ENCODE measurements at regions not wholly inside any gene's neighbourhood (a gene's known extent, or its start where the extent isn't known, plus 50 kb on each side); places are given as distances from the start of the nearest gene placed in this dataset.

- no peaks in the 10 kb centered on the region for H3K9me3 ChIP-seq (ENCODE audit: insufficient read depth, low read depth)
- ChIA-PET POLR2A (ENCODE audit: unreplicated experiment) (no interaction called here), CTCF (interaction anchor here (0.6 kb wide), 1 partner anchor 83 kb away, joined by 4 read pairs; no protein-coding TSS in a partner anchor)
- H3K27ac ChIP-seq, result no peak overlapping the region
- no peaks in the 10 kb centered on the region for H4K20me1 ChIP-seq (ENCODE audit: insufficient read depth)
- TF ChIP-seq EZH2 (IDR thresholded peaks at IDR 0.05; ENCODE audit: low read depth), result no peak
- no peak for TF ChIP-seq CTCF (conservative IDR thresholded peaks at IDR 0.05)
- H3K36me3 ChIP-seq (ENCODE audit: low read depth), result no peaks in the 10 kb centered on the region
- H3K4me3 ChIP-seq, result no peak overlapping the region
- intact Hi-C loops (cut with micrococcal nuclease; ENCODE audit: unreplicated experiment), result no loop called here
- BruUV-seq (replicated peaks), result no TSS peak
- H3F3A ChIP-seq (ENCODE audit: insufficient read depth, low read depth), result no peaks in the 10 kb centered on the region
- H2AFZ ChIP-seq, result no peak overlapping the region
- peak in 1 of 2 experiments; percentile 3 for DNase-seq
- H3K4me1 ChIP-seq (replicated peaks; ENCODE audit: insufficient read depth), result no peaks in the 10 kb centered on the region
- H3K4me2 ChIP-seq, result no peak overlapping the region
- H3K79me2 ChIP-seq (ENCODE audit: low read depth), result no peaks in the 10 kb centered on the region
- H3K9me2 ChIP-seq (ENCODE audit: insufficient read depth), result no peaks in the 10 kb centered on the region
- peaks cover 48% of the 10 kb centered on the region for H3K27me3 ChIP-seq (ENCODE audit: insufficient read depth, low read depth)
These were observed 74.0 kb upstream of the POLG start for GRCh38 chr15:89408372-89409183.

GRCh38 chr15:89406940-89407607 lies 72.5 kb upstream of the POLG start:
- Histone ChIP-seq H3K27me3 (ENCODE audit: insufficient read depth, low read depth) (peaks cover 33% of the 10 kb centered on the region), H3F3A (ENCODE audit: insufficient read depth, low read depth) (no peaks in the 10 kb centered on the region), H3K9me2 (ENCODE audit: insufficient read depth) (no peaks in the 10 kb centered on the region), H2AFZ (no peak overlapping the region), H3K9me3 (ENCODE audit: insufficient read depth, low read depth) (no peaks in the 10 kb centered on the region), H3K4me1 (replicated peaks; ENCODE audit: insufficient read depth) (no peaks in the 10 kb centered on the region), H3K4me3 (no peak overlapping the region), H3K4me2 (no peak overlapping the region), H3K27ac (no peak overlapping the region), H3K36me3 (ENCODE audit: low read depth) (no peaks in the 10 kb centered on the region), H4K20me1 (ENCODE audit: insufficient read depth) (no peaks in the 10 kb centered on the region), H3K79me2 (ENCODE audit: low read depth) (no peaks in the 10 kb centered on the region)
- TF ChIP-seq CTCF (conservative IDR thresholded peaks at IDR 0.05) (no peak), EZH2 (IDR thresholded peaks at IDR 0.05; ENCODE audit: low read depth) (no peak)
- intact Hi-C loops (cut with micrococcal nuclease; ENCODE audit: unreplicated experiment), result no loop called here
- CTCF ChIA-PET, result interaction anchor here (0.6 to 1.1 kb wide), 3 partner anchors 38 to 123 kb away, joined by 3 to 10 read pairs (median 4); no protein-coding TSS in a partner anchor
- POLR2A ChIA-PET (ENCODE audit: unreplicated experiment), result no interaction called here
- DNase-seq, result no peak
- BruUV-seq (replicated peaks), result no TSS peak

GRCh38 chr15:89406218-89406939 lies 71.8 kb upstream of the POLG start:
- peak in 1 of 2 experiments; percentile 6 for DNase-seq
- Histone ChIP-seq H3K4me3 (no peak overlapping the region), H3F3A (ENCODE audit: insufficient read depth, low read depth) (peaks cover 4% of the 10 kb centered on the region; the same call in 1 of the 2 replicates), H3K27ac (no peak overlapping the region), H3K9me2 (ENCODE audit: insufficient read depth) (no peaks in the 10 kb centered on the region), H3K36me3 (ENCODE audit: low read depth) (no peaks in the 10 kb centered on the region), H3K9me3 (ENCODE audit: insufficient read depth, low read depth) (no peaks in the 10 kb centered on the region), H3K4me1 (replicated peaks; ENCODE audit: insufficient read depth) (0 out of 2 replicates have a peak, but pooled peaks cover 7% of the 10 kb centered on the region), H4K20me1 (ENCODE audit: insufficient read depth) (no peaks in the 10 kb centered on the region), H3K79me2 (ENCODE audit: low read depth) (no peaks in the 10 kb centered on the region), H3K27me3 (ENCODE audit: insufficient read depth, low read depth) (peaks cover 27% of the 10 kb centered on the region; the same call in 1 of the 2 replicates), H2AFZ (no peak overlapping the region), H3K4me2 (no peak overlapping the region)
- ChIA-PET POLR2A (ENCODE audit: unreplicated experiment) (no interaction called here), CTCF (no interaction called here)
- no TSS peak for BruUV-seq (replicated peaks)
- intact Hi-C loops (cut with micrococcal nuclease; ENCODE audit: unreplicated experiment), result no loop called here
- no peak for TF ChIP-seq CTCF (conservative IDR thresholded peaks at IDR 0.05)
- no peak for TF ChIP-seq EZH2 (IDR thresholded peaks at IDR 0.05; ENCODE audit: low read depth)
